K562 (cell line): ENCODE measurements at regions not wholly inside any gene's neighbourhood (a gene's known extent, or its start where the extent isn't known, plus 50 kb on each side); places are given as distances from the start of the nearest gene placed in this dataset.

Experiments used
- ATAC-seq: fragments of 200-7000 bp; cut with Tn5 transposase; 3 replicates; pipeline ENCODE4 v1.9.1; 2020; ENCODE audit warnings: moderate library complexity
- BruUV-seq: library from RNA; stranded (reverse); fragments of 400-500 nt; replicated peaks from 2 replicates; lab custom pipeline; 2021; lab: Mats Ljungman, UMichigan
- CTCF ChIA-PET: fragments of 300-600 bp; formaldehyde crosslinking; extraction: SDS; loops from one replicate; lab custom pipeline; 2021; ENCODE audit warnings: low intra/inter-chr PET ratio; lab: Yijun Ruan, JAX
- POLR2A ChIA-PET: fragments of 300-600, 350-650 bp; sonication (Branson Sonifier 250); formaldehyde crosslinking; extraction: SDS; loops from one replicate; lab custom pipeline; 2021; ENCODE audit warnings: antibody characterized with exemption, inconsistent platforms; lab: Yijun Ruan, JAX
- DNase-seq, 4 experiments: peaks; one replicate each; pipeline versions ENCODE4 v3.0.0 to v3.0.0-alpha.2; 2011 to 2018; ENCODE audit warnings: low spot score in 3 of 4, mixed read lengths in 3 of 4; ENCODE audit errors: extremely low read depth in 1 of 4
- FAIRE-seq: peaks from 2 replicates; lab custom pipeline; 2011; peaks lifted over from hg19 to GRCh38; lab: Jason Lieb, UNC
- H2AFZ ChIP-seq: 2 replicates; pipeline ENCODE4 v1.6.0; 2011; ENCODE audit warnings: low read depth, low read length, control low read depth, inconsistent platforms
- H3K27ac ChIP-seq: fragments of 200-600 bp; 3 replicates; pipeline ENCODE4 v1.8.0; 2011; ENCODE audit warnings: low read depth, mild to moderate bottlenecking, control low read depth, inconsistent platforms, low read length, moderate library complexity, mixed read lengths; ENCODE audit errors: extremely low read depth
- H3K27me3 ChIP-seq, 2 experiments: fragments of 300-600 bp in 1 of 2; 2 replicates in 1 of 2; 3 replicates in 1 of 2; pipeline versions ENCODE4 v1.6.0 to v1.8.0; 2011; ENCODE audit warnings: inconsistent platforms in 2 of 2, low read length in 2 of 2, mild to moderate bottlenecking in 1 of 2, mixed read lengths in 1 of 2, moderate library complexity in 1 of 2; ENCODE audit not compliant: control insufficient read depth in 2 of 2, insufficient read depth in 2 of 2
- H3K36me3 ChIP-seq: fragments of 300-600 bp; 3 replicates; pipeline ENCODE4 v1.8.0; 2011; ENCODE audit warnings: mild to moderate bottlenecking, low read length, inconsistent platforms; ENCODE audit not compliant: control insufficient read depth, insufficient read depth
- H3K4me1 ChIP-seq, 2 experiments: fragments of 200-600 bp in 1 of 2; replicated peaks in 1 of 2; 2 replicates in 1 of 2; 3 replicates in 1 of 2; pipeline versions ENCODE4 v1.5.1 to v1.8.0; 2011; ENCODE audit warnings: inconsistent platforms in 2 of 2, low read length in 2 of 2, mild to moderate bottlenecking in 1 of 2, mixed read lengths in 1 of 2, moderate library complexity in 1 of 2; ENCODE audit not compliant: control insufficient read depth in 2 of 2, insufficient read depth in 2 of 2
- H3K4me2 ChIP-seq: 2 replicates; pipeline ENCODE4 v1.6.1; 2011; ENCODE audit warnings: low read length, control low read depth, inconsistent platforms, mixed read lengths; ENCODE audit not compliant: insufficient read depth
- H3K4me3 ChIP-seq: fragments of 200-600 bp; sonication (generic), shearing (Covaris generic); 2 replicates; pipeline ENCODE4 v1.5.1; 2016; ENCODE audit warnings: control low read depth, inconsistent platforms
- H3K79me2 ChIP-seq: fragments of 200-600 bp; 3 replicates; pipeline ENCODE4 v1.8.0; 2011; ENCODE audit warnings: low read length, inconsistent platforms; ENCODE audit not compliant: control insufficient read depth, insufficient read depth
- H3K9ac ChIP-seq, 2 experiments: 2 replicates each; pipeline versions ENCODE4 v1.6.0 to v1.6.1; 2011; ENCODE audit warnings: low read depth in 2 of 2, low read length in 2 of 2, control low read depth in 1 of 2, inconsistent platforms in 1 of 2, mild to moderate bottlenecking in 1 of 2, mixed read lengths in 1 of 2; ENCODE audit not compliant: insufficient read depth in 1 of 2
- H3K9me1 ChIP-seq: one replicate; pipeline ENCODE4 v1.6.0; 2011; ENCODE audit warnings: inconsistent platforms, mild to moderate bottlenecking, low read length, moderate library complexity; ENCODE audit not compliant: control insufficient read depth, insufficient read depth
- H3K9me3 ChIP-seq: replicated peaks from 2 replicates; pipeline ENCODE4 v1.5.1; 2011; ENCODE audit warnings: low read depth, low read length, inconsistent platforms; ENCODE audit not compliant: control insufficient read depth, insufficient read depth
- H4K20me1 ChIP-seq: replicated peaks from 2 replicates; pipeline ENCODE4 v1.6.1; 2011; ENCODE audit warnings: low read length, inconsistent platforms, mixed read lengths; ENCODE audit not compliant: control insufficient read depth, insufficient read depth
- FIP1L1 ChIP-seq: fragments of 200-400 bp; formaldehyde crosslinking; IDR thresholded peaks from 2 replicates; pipeline ENCODE4 v1.6.1; 2018; ENCODE audit warnings: mild to moderate bottlenecking, low read depth, low read length; ENCODE audit not compliant: poor library complexity, severe bottlenecking
- MYBL2 ChIP-seq, 2 experiments: fragments of 450-650 bp in 1 of 2; sonication (generic) in 1 of 2; formaldehyde crosslinking in 1 of 2; IDR thresholded peaks; 2 replicates each; pipeline versions ENCODE4 v1.6.1 to v1.8.1; 2017 to 2022; ENCODE audit warnings: borderline replicate concordance in 1 of 2, inconsistent platforms in 1 of 2, low read depth in 1 of 2, mild to moderate bottlenecking in 1 of 2, missing genetic modification reagents in 1 of 2, moderate library complexity in 1 of 2
- PREB ChIP-seq: sonication (generic); formaldehyde crosslinking; IDR thresholded peaks from 2 replicates; pipeline ENCODE4 v1.8.1; 2023; ENCODE audit warnings: mild to moderate bottlenecking, missing genetic modification reagents
- TAF7 ChIP-seq: fragments of 450-650 bp; IDR thresholded peaks from 2 replicates; pipeline ENCODE4 v1.6.1; 2016; ENCODE audit warnings: missing genetic modification characterization, missing compliant biosample characterization
- TCF7L2 ChIP-seq: fragments of 150-350 bp; IDR thresholded peaks from 2 replicates; pipeline ENCODE4 v1.6.1; 2016; ENCODE audit warnings: low read depth, mild to moderate bottlenecking, low read length, moderate library complexity
- ZNF586 ChIP-seq: fragments of 450-650 bp; formaldehyde crosslinking; conservative IDR thresholded peaks from 2 replicates; pipeline ENCODE4 v1.4.0; 2020; ENCODE audit warnings: mild to moderate bottlenecking, moderate library complexity
- WGBS: fragments of 100-300 bp; shearing (Covaris generic); methylation state at CpG from one replicate; pipeline ENCODE4 v1.1.6; 2016; ENCODE audit warnings: low coverage, mixed read lengths; ENCODE audit not compliant: insufficient coverage; ENCODE audit errors: missing lambda C conversion rate; 5-methylcytosine and 5-hydroxymethylcytosine counted together
- in situ Hi-C: fragments of 300-500 bp; cut with MboI; formaldehyde crosslinking; loops from 4 replicates; pipeline ENCODE4 v1.15.0; 2018; ENCODE audit warnings: inconsistent platforms, mixed read lengths
- intact Hi-C: fragments of 100-400 bp; cut with micrococcal nuclease; formaldehyde crosslinking; loops from 2 replicates; pipeline ENCODE4 v1.14.2; 2022

DNA sequence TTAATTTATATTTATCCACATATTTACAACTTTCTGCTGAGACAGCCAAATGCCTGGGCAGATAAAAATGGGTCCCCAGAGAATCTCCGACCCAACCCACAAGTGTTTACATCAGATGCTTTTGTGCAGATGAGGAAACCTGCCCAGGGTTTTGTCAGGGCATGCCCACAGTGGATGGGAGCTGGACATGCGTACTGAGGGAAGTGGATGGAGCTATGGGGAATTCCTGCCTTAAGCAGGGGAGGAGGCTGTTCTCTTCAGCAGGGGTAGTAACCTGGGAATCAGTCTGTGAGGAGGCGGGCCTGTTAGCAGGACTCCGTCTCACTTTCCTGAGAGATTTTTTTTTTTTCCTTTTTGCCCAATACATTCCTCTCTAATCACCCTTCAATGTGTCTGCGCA lies 122.9 kb downstream of the RFC3 start (continued):
- no peak for TF ChIP-seq PREB
- no peak for TF ChIP-seq FIP1L1

DNA sequence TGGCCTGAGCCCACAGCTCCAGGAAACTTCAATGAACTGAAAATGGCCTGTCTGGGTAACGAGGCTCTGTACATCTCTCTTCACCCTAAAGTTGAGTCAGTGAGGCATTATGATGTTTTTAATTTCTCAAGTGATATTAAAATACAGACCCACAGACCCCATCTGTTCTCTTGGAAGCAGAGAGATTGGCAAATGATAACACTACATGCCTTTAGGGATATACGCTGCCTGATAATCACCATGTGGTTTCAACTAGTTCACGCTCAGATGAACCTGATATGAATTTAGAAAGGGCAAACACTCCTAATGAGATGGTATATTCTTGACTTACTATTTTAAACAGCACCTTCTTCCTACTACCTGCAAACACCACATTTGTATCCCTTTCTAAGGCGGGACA lies 127.5 kb downstream of the RFC3 start:
- no peak for FAIRE-seq
- BruUV-seq: no TSS peak
- Histone ChIP-seq H3K27ac (no peak overlapping the region), H3K9me1 (no peaks in the 10 kb centered on the region), H3K9me3 (no peaks in the 10 kb centered on the region), H4K20me1 (no peaks in the 10 kb centered on the region)
- CTCF ChIA-PET: no interaction called here
- TF ChIP-seq TCF7L2 (no peak), TAF7 (tag) (no peak), ZNF586 (CRISPR knock-in tag) (no peak), MYBL2 (IDR thresholded peaks at IDR 0.05; ENCODE audit: low read depth) (no peak), MYBL2 (CRISPR knock-in tag; IDR thresholded peaks at IDR 0.05; ENCODE audit: borderline replicate concordance) (no peak)
- TF ChIP-seq, all 486 proteins: peak for 0
- Histone ChIP-seq H2AFZ (no peak overlapping the region), H3K4me2 (no peak overlapping the region), H3K4me1 (no peaks in the 10 kb centered on the region), H3K9ac (no peak overlapping the region), H3K4me3 (no peak overlapping the region), H3K79me2 (no peaks in the 10 kb centered on the region), H3K36me3 (no peaks in the 10 kb centered on the region), H3K27me3 (no peaks in the 10 kb centered on the region)
- DNase-seq (no peak), ATAC-seq (no peak)
- intact Hi-C loops (no loop called here), in situ Hi-C loops (loop anchor here (25.0 kb wide), 1 partner anchor 1217 kb away; no protein-coding TSS in a partner anchor)
- POLR2A ChIA-PET: no interaction called here
- WGBS: 8% methylated on average over 4 of the region's 4 CpGs
